ENCODE measurements at regions not wholly inside any gene's neighbourhood (a gene's known extent, or its start where the extent isn't known, plus 50 kb on each side); places are given as distances from the start of the nearest gene placed in this dataset.

DNA sequence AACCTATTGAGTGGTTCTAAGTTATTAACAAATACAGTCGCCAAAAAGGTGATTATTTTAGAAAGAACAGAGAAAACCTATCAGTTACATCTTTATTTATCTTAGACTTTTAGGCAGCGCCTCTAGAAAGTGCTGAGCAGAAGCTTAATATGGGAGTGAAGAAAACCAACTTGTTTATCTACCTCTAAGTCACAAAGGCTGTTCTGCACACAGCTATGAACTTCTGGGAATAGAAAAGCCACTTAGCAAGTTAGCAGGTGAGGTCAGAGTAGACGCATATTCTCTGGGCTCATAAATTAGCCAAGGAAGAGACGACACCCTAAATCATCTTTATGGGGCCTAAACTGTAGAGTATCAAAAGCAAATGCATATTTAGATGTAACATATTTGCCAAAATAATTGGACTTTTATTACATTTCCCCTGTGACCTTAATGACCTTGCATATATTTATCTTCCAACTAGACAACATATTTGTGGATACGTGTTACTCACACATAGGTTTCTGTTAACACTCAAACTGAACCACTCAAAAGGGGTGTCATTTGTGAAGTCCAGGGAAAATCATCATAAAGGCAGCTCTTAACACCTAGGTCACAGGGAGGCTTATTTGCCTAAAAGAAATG lies 267.1 kb downstream of the ADGB start:
- H3K4me3 Mint-ChIP-seq, result no peak overlapping the region
- no peak overlapping the region for H3K27ac Mint-ChIP-seq
- H3K27me3 Mint-ChIP-seq, result peaks cover 2% of the 10 kb centered on the region
- H3K36me3 Mint-ChIP-seq, result no peaks in the 10 kb centered on the region
- H3K9me3 Mint-ChIP-seq, result no peaks in the 10 kb centered on the region
- peaks cover 0 to 2% (median 0%) of the 10 kb centered on the region in 3 donors for H3K4me1 Mint-ChIP-seq

GRCh38 chr6:146866731-146867414 lies 268.1 kb downstream of the ADGB start:
- no peaks in the 10 kb centered on the region for H3K36me3 Mint-ChIP-seq
- no peaks in the 10 kb centered on the region for H3K9me3 Mint-ChIP-seq
- H3K4me1 Mint-ChIP-seq, result peaks cover 0 to 2% (median under 1%) of the 10 kb centered on the region in 3 donors
- no peak overlapping the region for H3K4me3 Mint-ChIP-seq
- no peak overlapping the region for H3K27ac Mint-ChIP-seq
- H3K27me3 Mint-ChIP-seq, result peaks cover 2% of the 10 kb centered on the region

DNA sequence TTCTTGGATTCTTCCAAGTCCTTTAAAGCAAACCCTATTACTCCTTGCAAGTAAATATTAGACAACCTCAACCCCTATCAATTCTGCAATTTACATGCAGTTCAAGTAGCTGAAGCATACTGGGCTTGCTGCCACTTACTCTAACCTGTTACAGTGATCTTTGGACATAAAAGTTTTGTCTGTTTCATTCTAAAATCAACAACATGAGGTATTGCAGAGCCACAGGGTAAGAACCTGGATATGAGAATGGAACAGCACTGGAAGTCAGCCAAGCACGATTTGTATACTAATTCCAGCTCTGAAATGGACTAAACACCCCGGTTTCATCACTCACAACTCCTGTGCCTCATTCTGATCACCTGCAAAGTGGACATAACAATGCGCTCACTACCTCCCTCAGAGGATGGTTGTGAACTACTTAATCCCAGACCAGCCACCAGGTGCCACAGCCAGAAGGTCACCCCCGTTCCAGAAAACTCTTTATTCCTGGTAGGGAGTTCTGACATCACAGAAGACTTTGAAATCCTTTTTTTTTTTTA lies 270.0 kb downstream of the ADGB start:
- Mint-ChIP-seq H3K27ac (no peak overlapping the region), H3K4me3 (no peak overlapping the region), H3K36me3 (no peaks in the 10 kb centered on the region)

DNA sequence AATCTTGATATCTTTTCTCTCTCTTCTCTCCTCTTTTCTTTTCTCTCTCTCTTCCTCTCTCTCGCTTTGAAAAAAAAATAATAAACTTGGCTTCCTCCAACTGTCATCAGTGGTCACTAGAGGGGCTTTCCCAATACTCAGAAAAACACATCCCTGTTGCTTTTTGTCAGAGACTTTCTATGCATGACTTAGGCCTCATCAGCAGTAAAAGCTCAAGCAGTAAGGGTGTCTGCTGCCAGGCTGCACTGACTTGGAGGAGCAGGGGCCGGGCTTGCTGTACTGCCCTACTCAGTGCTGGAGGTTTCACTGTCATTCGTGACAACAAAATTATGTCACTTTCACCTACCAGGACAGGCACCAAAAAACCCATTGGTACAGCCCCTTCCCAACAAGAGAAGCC lies 272.0 kb downstream of the ADGB start:
- Mint-ChIP-seq H3K27ac (no peak overlapping the region), H3K36me3 (peaks cover 2% of the 10 kb centered on the region), H3K4me3 (peak overlapping the region in 1 of 4 donors; percentile 20), H3K9me3 (no peaks in the 10 kb centered on the region), H3K27me3 (peaks cover 2% of the 10 kb centered on the region), H3K4me1 (peaks cover 0 to 2% (median 1%) of the 10 kb centered on the region in 3 donors)

More for the DNA sequence above, 270.0 kb downstream of the ADGB start:
- no peaks in the 10 kb centered on the region for H3K9me3 Mint-ChIP-seq
- peaks cover 2% of the 10 kb centered on the region for H3K27me3 Mint-ChIP-seq
- H3K4me1 Mint-ChIP-seq, result peaks cover 0 to 2% (median 1%) of the 10 kb centered on the region in 3 donors

DNA sequence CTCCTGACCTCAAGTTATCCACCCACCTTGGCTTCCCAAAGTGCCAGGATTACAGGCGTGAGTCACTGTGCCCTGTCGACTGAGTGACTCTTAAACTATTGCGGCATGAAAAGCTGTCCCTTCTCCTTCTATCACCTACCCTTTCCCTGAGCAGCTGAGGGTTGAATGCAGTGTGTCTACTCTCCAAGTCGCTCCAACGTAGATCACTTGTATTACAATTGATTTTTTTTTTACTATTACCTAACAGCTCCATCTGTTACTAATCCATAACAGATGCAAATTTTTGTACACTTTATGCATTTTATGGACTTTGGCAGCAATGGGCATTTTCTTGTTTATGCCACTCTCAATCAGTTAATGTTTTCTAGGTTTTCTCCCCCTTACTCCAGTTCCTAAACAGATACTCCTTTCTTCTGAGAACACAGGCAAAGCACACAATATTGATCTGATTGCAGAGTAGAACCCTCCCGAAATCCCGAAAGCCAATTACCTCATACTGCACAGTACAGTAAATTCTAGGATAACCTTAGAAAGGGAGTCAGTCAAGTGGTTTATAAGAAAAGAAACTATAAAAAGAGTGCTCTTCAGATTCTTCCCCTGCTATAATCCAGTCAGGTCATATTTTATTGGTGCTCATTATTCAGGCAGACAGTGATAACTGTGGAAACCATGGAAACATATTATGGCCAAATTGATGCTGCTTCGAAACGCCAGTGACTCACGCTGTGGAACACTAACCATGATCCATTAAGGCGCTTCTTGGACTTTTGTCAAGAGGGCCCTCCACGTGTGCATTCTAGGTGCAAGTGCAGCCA lies 273.0 kb downstream of the ADGB start:
- Mint-ChIP-seq H3K27ac (no peak overlapping the region), H3K36me3 (peaks cover 2% of the 10 kb centered on the region), H3K4me3 (peak overlapping the region in 1 of 4 donors; percentile 55), H3K4me1 (peaks cover 7 to 10% (median 7%) of the 10 kb centered on the region in 3 donors), H3K27me3 (peaks cover 2% of the 10 kb centered on the region), H3K9me3 (no peaks in the 10 kb centered on the region)

- peaks cover 2% of the 10 kb centered on the region for H3K36me3 Mint-ChIP-seq
- no peaks in the 10 kb centered on the region for H3K9me3 Mint-ChIP-seq
- peaks cover 8 to 14% (median 9%) of the 10 kb centered on the region in 3 donors for H3K4me1 Mint-ChIP-seq
- H3K27ac Mint-ChIP-seq, result no peak overlapping the region
- no peak overlapping the region for H3K4me3 Mint-ChIP-seq
- peaks cover 2% of the 10 kb centered on the region for H3K27me3 Mint-ChIP-seq
Observed at GRCh38 chr6:146872426-146872785, 273.6 kb downstream of the ADGB start.

- Mint-ChIP-seq H3K27ac (no peak overlapping the region), H3K9me3 (no peaks in the 10 kb centered on the region), H3K4me1 (peaks cover 8 to 14% (median 9%) of the 10 kb centered on the region in 3 donors), H3K27me3 (no peaks in the 10 kb centered on the region), H3K4me3 (no peak overlapping the region), H3K36me3 (peaks cover 2% of the 10 kb centered on the region)
Observed at GRCh38 chr6:146874278-146875018, 275.7 kb downstream of the ADGB start.

DNA sequence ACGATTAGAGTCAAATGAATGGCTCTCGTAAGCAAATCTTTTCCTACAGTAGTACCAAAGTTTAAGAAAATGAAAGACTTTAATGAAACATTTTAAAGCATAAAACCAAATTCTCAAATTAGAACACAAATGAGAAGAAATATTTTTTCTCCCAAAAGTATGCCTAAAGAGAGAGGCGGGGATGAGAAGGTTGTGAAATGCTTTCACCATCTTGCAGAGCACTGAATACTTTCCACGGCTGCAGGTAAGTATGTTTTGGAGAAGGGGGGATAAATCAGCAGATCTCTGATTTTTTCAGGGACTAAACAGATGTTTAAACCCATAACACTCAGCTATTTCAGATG lies 277.1 kb downstream of the ADGB start:
- no peak overlapping the region for H3K4me3 Mint-ChIP-seq
- no peak overlapping the region for H3K27ac Mint-ChIP-seq

GRCh38 chr6:146876271-146877151 lies 277.7 kb downstream of the ADGB start:
- Mint-ChIP-seq H3K4me1 (peaks cover 8 to 12% (median 9%) of the 10 kb centered on the region in 3 donors), H3K4me3 (no peak overlapping the region), H3K9me3 (no peaks in the 10 kb centered on the region), H3K27ac (no peak overlapping the region), H3K36me3 (peaks cover 2% of the 10 kb centered on the region), H3K27me3 (no peaks in the 10 kb centered on the region)

More for the DNA sequence above, 277.1 kb downstream of the ADGB start:
- Mint-ChIP-seq H3K27me3 (no peaks in the 10 kb centered on the region), H3K9me3 (no peaks in the 10 kb centered on the region), H3K36me3 (peaks cover 2% of the 10 kb centered on the region), H3K4me1 (peaks cover 8 to 12% (median 9%) of the 10 kb centered on the region in 3 donors)

DNA sequence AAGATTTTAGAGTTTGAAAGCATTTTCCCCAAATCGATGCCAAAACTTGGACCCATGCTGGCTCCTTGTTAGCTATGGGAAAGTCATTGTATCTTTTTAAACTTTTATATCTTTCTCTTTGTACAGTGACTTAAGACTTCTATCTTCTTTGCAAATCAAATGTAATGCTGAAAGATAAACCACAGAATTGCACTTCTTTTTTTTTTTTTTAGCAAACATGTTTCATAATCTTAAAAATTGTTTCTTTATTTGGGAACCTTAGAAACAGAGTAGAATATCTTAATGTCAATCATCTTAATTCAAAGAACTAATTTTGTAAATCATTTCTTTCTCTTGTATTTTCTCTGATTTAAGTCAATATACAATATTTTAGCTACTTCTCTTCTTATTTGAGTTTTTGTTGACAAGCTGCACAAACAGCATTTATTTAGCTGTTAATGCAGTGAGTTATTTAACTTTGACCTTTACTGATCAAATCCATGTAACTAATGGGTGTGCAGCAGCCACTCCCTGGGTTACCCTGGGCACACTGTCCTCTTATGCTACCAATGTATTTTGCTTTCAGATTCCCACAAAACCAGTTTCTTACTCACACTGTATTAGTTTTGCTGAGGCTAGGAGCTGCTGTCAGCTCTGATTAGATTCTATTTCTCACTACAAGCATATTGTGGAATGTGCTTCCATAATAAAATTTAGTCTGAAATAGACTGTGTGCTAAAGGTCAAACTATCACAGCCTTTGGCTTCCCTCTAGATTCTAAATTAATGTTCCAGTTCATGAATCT lies 279.6 kb downstream of the ADGB start:
- Mint-ChIP-seq H3K36me3 (peaks cover 2% of the 10 kb centered on the region), H3K27me3 (no peaks in the 10 kb centered on the region), H3K4me1 (peaks cover 7 to 12% (median 8%) of the 10 kb centered on the region in 3 donors), H3K9me3 (no peaks in the 10 kb centered on the region), H3K27ac (no peak overlapping the region), H3K4me3 (no peak overlapping the region)

GRCh38 chr6:146878952-146879340 lies 280.2 kb downstream of the ADGB start:
- H3K9me3 Mint-ChIP-seq, result no peaks in the 10 kb centered on the region
- H3K27ac Mint-ChIP-seq, result no peak overlapping the region
- no peak overlapping the region for H3K4me3 Mint-ChIP-seq
- H3K36me3 Mint-ChIP-seq, result peaks cover 2% of the 10 kb centered on the region
- peaks cover 7 to 12% (median 8%) of the 10 kb centered on the region in 3 donors for H3K4me1 Mint-ChIP-seq
- no peaks in the 10 kb centered on the region for H3K27me3 Mint-ChIP-seq

DNA sequence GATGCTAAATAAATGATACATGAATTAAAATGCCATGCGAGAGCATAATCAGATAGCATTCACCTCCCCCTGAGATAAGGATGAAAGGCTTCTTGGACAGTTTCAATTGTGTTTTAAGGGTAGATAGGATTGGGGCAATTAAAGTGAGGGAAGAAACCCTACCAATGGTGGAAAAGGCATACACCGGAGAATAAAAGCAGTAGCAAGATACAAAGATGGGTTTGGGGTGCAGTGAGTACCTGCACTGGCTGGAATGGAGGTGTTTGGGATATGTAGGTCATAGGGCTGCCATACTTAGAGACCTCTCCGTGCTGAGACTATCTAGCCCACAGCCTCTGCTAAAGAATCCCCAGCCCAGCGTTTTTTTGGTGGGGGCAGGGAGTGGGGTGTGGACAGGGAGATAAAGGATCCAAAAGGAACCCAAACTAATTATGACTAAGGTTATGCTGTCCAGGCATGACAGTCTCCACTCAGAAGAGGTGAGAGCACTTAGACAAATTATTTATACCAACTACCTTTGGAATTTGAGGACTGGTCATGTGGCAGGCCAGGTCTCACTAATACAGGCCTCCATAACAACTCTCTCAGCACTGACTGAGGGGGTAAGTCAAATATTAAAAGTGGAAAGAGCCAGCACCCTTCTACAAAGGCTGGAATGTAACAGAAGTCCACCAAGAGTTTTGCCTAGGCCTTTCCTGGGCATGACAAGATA lies 280.8 kb downstream of the ADGB start:
- Mint-ChIP-seq H3K4me3 (no peak overlapping the region), H3K27me3 (no peaks in the 10 kb centered on the region), H3K27ac (no peak overlapping the region), H3K36me3 (no peaks in the 10 kb centered on the region), H3K9me3 (no peaks in the 10 kb centered on the region), H3K4me1 (peaks cover 7 to 12% (median 8%) of the 10 kb centered on the region in 3 donors)

Data from IgD-negative memory B cell (primary cell).